ENCODE measurements at regions not wholly inside any gene's neighbourhood (a gene's known extent, or its start where the extent isn't known, plus 50 kb on each side); places are given as distances from the start of the nearest gene placed in this dataset.

DNA sequence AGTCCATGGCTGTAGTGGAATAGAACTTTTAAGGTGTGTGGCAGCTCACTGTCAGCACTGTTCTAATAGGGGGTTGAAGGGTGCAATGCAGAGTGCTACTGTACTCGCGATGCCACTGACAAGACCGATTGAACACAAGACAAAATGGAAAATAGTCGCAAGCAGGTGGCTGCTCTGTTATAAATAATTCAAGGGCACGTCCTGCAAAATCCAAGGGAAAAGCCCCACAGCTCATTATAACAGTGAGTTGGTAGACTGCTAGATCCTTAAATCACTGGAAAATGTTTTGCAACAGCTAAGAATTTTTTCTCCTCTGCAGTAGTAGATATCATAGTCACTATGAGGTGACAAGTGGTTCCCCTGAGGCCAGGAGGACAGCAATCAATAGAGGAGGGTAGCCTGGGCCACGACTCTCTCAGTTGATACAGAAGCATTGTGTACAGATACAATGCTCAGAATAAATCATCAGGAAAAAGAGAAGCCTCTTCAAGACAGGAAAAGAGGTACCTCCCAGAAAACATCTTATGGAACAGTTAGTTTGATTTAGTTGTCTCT, 926.3 kb downstream of the TLE4 start:
- BruUV-seq (replicated peaks) = no TSS peak
- H3K36me3 ChIP-seq (ENCODE audit: control insufficient read depth in 2 of 2, extremely low read depth in 1 of 2, insufficient read depth in 2 of 2, low read length in 2 of 2) = no peaks in the 10 kb centered on the region
- H3K9me1 ChIP-seq (replicated peaks; ENCODE audit: control insufficient read depth, extremely low read depth, insufficient read depth, low read length) = no peaks in the 10 kb centered on the region
- no peaks in the 10 kb centered on the region for H3K4me1 ChIP-seq (ENCODE audit: control insufficient read depth, extremely low read depth, insufficient read depth, low read length)
- FAIRE-seq (no peak), DNase-seq (ENCODE audit: low read depth, low spot score) (no peak)
- CTCF ChIA-PET = no interaction called here
- TF ChIP-seq EZH2 (IDR thresholded peaks at IDR 0.05; ENCODE audit: borderline replicate concordance, low read depth, low read length, severe bottlenecking) = no peak
- no peak for TF ChIP-seq MAX (IDR thresholded peaks at IDR 0.05; ENCODE audit: insufficient read depth, insufficient read length)
- TF ChIP-seq MYC (IDR thresholded peaks at IDR 0.05; ENCODE audit: low read depth, low read length) = no peak
- TF ChIP-seq POLR2AphosphoS5 (IDR thresholded peaks at IDR 0.05; ENCODE audit: insufficient read depth, low read depth, low read length) = no peak
- TF ChIP-seq JUN (IDR thresholded peaks at IDR 0.05; ENCODE audit: borderline replicate concordance, insufficient read depth, insufficient read length, low read depth) = no peak
- TF ChIP-seq FOS (IDR thresholded peaks at IDR 0.05; ENCODE audit: borderline replicate concordance, insufficient read depth, low read length) = no peak
- no peak for TF ChIP-seq POLR2A (IDR thresholded peaks at IDR 0.05; ENCODE audit: low read depth, low read length)
- TF ChIP-seq GATA2 (IDR thresholded peaks at IDR 0.05; ENCODE audit: insufficient read depth, insufficient read length, low read depth, low read length) = no peak
- TF ChIP-seq, protein P1, sequence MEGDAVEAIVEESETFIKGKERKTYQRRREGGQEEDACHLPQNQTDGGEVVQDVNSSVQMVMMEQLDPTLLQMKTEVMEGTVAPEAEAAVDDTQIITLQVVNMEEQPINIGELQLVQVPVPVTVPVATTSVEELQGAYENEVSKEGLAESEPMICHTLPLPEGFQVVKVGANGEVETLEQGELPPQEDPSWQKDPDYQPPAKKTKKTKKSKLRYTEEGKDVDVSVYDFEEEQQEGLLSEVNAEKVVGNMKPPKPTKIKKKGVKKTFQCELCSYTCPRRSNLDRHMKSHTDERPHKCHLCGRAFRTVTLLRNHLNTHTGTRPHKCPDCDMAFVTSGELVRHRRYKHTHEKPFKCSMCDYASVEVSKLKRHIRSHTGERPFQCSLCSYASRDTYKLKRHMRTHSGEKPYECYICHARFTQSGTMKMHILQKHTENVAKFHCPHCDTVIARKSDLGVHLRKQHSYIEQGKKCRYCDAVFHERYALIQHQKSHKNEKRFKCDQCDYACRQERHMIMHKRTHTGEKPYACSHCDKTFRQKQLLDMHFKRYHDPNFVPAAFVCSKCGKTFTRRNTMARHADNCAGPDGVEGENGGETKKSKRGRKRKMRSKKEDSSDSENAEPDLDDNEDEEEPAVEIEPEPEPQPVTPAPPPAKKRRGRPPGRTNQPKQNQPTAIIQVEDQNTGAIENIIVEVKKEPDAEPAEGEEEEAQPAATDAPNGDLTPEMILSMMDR (IDR thresholded peaks at IDR 0.05; ENCODE audit: extremely low read depth in 1 of 2, insufficient read depth in 1 of 2, low read depth in 1 of 2, low read length in 2 of 2) = no peak
- no peak overlapping the region for H3K27ac ChIP-seq (ENCODE audit: insufficient read depth, low read depth, low read length)
- no peak overlapping the region for H2AFZ ChIP-seq (ENCODE audit: low read depth, low read length)
- no peaks in the 10 kb centered on the region for H3K79me2 ChIP-seq (ENCODE audit: control insufficient read depth, insufficient read depth, low read length)
- dilution Hi-C loops (cut with MboI; ENCODE audit: extremely low pct_ligation_motif_present, low sequenced_read_pairs) (no loop called here), intact Hi-C loops (cut with micrococcal nuclease) (no loop called here)
- no peaks in the 10 kb centered on the region for H4K20me1 ChIP-seq (replicated peaks; ENCODE audit: control insufficient read depth, extremely low read depth, insufficient read depth, low read length)
- POLR2A ChIA-PET = no interaction called here
- H3K9ac ChIP-seq (replicated peaks; ENCODE audit: extremely low read depth, insufficient read depth, low read length) = no peak overlapping the region
- no peak overlapping the region for H3K4me2 ChIP-seq (ENCODE audit: insufficient read depth, low read length)
- no peak overlapping the region for H3K4me3 ChIP-seq (replicated peaks in 1 of 3; ENCODE audit: insufficient read depth in 1 of 3, low read depth in 1 of 3, low read length in 3 of 3)
- no peaks in the 10 kb centered on the region for H3K9me3 ChIP-seq (replicated peaks; ENCODE audit: control insufficient read depth, insufficient read depth, low read length)
- H3K27me3 ChIP-seq (ENCODE audit: control insufficient read depth in 2 of 2, insufficient read depth in 2 of 2, low read length in 2 of 2) = no peaks in the 10 kb centered on the region
